Peyer's patch (tissue), 4 donors: ENCODE measurements at regions not wholly inside any gene's neighbourhood (a gene's known extent, or its start where the extent isn't known, plus 50 kb on each side); places are given as distances from the start of the nearest gene placed in this dataset.

Source experiments
- CTCF ChIP-seq, 6 experiments: fragments of 450-650 bp in 4 of 6; fragments of 200-600 bp in 2 of 6; sonication (generic) in 1 of 6; IDR thresholded peaks; one replicate each; pipeline ENCODE4 v1.5.1; 2017 to 2019; ENCODE audit warnings: antibody characterized with exemption in 6 of 6, mild to moderate bottlenecking in 3 of 6, moderate library complexity in 1 of 6
- POLR2A ChIP-seq, 2 donors: fragments of 450-650 bp; IDR thresholded peaks; one replicate each; pipeline ENCODE4 v1.5.1; 2017; ENCODE audit warnings: antibody characterized with exemption in 2 of 2, mild to moderate bottlenecking in 2 of 2, moderate library complexity in 2 of 2

- no peak for TF ChIP-seq CTCF (IDR thresholded peaks at IDR 0.05)
- no peak for TF ChIP-seq POLR2A (IDR thresholded peaks at IDR 0.05)
Observed at GRCh38 chr15:31434275-31434587, 107.6 kb downstream of the KLF13 start.
